ENCODE measurements at regions not wholly inside any gene's neighbourhood (a gene's known extent, or its start where the extent isn't known, plus 50 kb on each side); places are given as distances from the start of the nearest gene placed in this dataset.
A peak's percentile ranks its signal among the peaks of the same experiment; 100 is the strongest.

GRCh38 chr22:27110665-27111451 lies 453.5 kb downstream of the MIAT start:
- no peak for TF ChIP-seq EZH2 (IDR thresholded peaks at IDR 0.05; ENCODE audit: insufficient read depth, low read length)
- TF ChIP-seq, protein P1, sequence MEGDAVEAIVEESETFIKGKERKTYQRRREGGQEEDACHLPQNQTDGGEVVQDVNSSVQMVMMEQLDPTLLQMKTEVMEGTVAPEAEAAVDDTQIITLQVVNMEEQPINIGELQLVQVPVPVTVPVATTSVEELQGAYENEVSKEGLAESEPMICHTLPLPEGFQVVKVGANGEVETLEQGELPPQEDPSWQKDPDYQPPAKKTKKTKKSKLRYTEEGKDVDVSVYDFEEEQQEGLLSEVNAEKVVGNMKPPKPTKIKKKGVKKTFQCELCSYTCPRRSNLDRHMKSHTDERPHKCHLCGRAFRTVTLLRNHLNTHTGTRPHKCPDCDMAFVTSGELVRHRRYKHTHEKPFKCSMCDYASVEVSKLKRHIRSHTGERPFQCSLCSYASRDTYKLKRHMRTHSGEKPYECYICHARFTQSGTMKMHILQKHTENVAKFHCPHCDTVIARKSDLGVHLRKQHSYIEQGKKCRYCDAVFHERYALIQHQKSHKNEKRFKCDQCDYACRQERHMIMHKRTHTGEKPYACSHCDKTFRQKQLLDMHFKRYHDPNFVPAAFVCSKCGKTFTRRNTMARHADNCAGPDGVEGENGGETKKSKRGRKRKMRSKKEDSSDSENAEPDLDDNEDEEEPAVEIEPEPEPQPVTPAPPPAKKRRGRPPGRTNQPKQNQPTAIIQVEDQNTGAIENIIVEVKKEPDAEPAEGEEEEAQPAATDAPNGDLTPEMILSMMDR (IDR thresholded peaks at IDR 0.05; ENCODE audit: insufficient read depth, low read depth, low read length): no peak
- peaks cover 1% of the 10 kb centered on the region for H3K36me3 Mint-ChIP-seq (ENCODE audit: low read depth, unreplicated experiment)
- Histone ChIP-seq H3K9ac (ENCODE audit: low read length) (peak overlapping the region; percentile 83), H3K27ac (ENCODE audit: low read depth, low read length) (peak overlapping the region; percentile 99), H3K79me2 (ENCODE audit: insufficient read depth, low read length) (no peaks in the 10 kb centered on the region), H3K4me2 (ENCODE audit: low read length) (peak overlapping the region; percentile 24), H3K4me1 (ENCODE audit: insufficient read depth, low read length) (peaks cover 79% of the 10 kb centered on the region), H3K27me3 (ENCODE audit: insufficient read depth, low read length) (no peaks in the 10 kb centered on the region), H3K36me3 (ENCODE audit: insufficient read depth, low read length) (no peaks in the 10 kb centered on the region), H3K4me3 (ENCODE audit: insufficient read depth, low read depth, low read length) (no peak overlapping the region), H2AFZ (ENCODE audit: low read depth, low read length) (no peak overlapping the region), H3K9me3 (ENCODE audit: insufficient read depth, low read depth, low read length) (no peaks in the 10 kb centered on the region), H4K20me1 (ENCODE audit: insufficient read depth, low read length) (no peaks in the 10 kb centered on the region)
- H3K4me1 Mint-ChIP-seq (ENCODE audit: low read depth, unreplicated experiment): peaks cover 67% of the 10 kb centered on the region
- peak overlapping the region; percentile 95 for H3K27ac Mint-ChIP-seq (ENCODE audit: unreplicated experiment)
- no peak overlapping the region for H3K4me3 Mint-ChIP-seq (ENCODE audit: unreplicated experiment)
- H3K9me3 Mint-ChIP-seq (ENCODE audit: unreplicated experiment): no peaks in the 10 kb centered on the region
- FAIRE-seq (peak; percentile 54), DNase-seq (ENCODE audit: low read depth) (peak; percentile 95)
- no peaks in the 10 kb centered on the region for H3K27me3 Mint-ChIP-seq (ENCODE audit: low read depth, unreplicated experiment)

DNA sequence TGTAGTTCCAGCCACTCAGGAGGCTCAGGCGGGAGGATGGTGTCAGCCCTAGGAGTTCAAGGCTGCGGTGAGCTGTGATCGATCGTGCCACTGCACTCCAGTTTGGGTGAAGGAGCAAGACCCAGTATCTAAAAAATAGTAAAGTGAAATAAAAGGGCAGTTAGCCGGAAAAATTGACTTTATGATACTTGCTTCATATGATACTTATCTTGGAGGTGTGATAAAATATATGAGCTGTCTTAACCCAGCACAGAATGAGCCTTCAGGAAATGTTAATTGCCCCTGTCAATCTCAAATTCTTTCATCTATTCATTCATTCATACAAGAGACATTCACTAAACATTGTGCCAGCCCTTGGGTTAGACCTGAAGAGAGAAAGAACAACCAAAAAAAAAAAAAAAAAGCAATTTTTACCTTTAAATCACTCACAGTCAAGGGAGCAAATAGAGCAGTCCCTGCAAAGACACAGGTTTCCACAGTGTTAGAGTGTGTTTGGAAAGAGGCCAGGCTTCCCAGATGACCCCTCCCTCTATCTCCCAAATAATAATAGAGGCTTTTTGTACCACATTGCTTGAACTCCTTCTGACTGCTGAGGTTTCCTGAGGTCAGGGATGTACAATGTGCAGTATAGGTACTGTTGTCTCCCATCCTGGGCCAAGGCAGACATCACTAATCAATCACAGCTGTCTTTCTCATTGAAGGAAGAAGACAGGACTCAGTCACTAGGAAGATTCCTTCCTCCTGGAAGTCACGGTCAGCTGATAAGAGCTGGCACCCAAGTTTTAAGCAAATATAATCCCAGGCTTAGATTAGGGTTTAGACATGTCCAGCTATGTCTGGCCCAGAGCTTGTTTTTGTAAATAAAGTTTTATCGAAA lies 454.6 kb downstream of the MIAT start:
- peak overlapping the region; percentile 83 for H3K9ac ChIP-seq (ENCODE audit: low read length)
- H3K4me2 ChIP-seq (ENCODE audit: low read length): no peak overlapping the region
- Mint-ChIP-seq H3K4me1 (ENCODE audit: low read depth, unreplicated experiment) (peaks cover 67% of the 10 kb centered on the region), H3K27ac (ENCODE audit: unreplicated experiment) (peak overlapping the region; percentile 95), H3K9me3 (ENCODE audit: unreplicated experiment) (no peaks in the 10 kb centered on the region), H3K27me3 (ENCODE audit: low read depth, unreplicated experiment) (no peaks in the 10 kb centered on the region), H3K36me3 (ENCODE audit: low read depth, unreplicated experiment) (peaks cover 1% of the 10 kb centered on the region), H3K4me3 (ENCODE audit: unreplicated experiment) (no peak overlapping the region)
- TF ChIP-seq, protein P1 (IDR thresholded peaks at IDR 0.05; ENCODE audit: insufficient read depth, low read depth, low read length): no peak
- TF ChIP-seq EZH2 (IDR thresholded peaks at IDR 0.05; ENCODE audit: insufficient read depth, low read length): no peak
- no peak overlapping the region for H2AFZ ChIP-seq (ENCODE audit: low read depth, low read length)
- H3K79me2 ChIP-seq (ENCODE audit: insufficient read depth, low read length): no peaks in the 10 kb centered on the region
- no peaks in the 10 kb centered on the region for H3K27me3 ChIP-seq (ENCODE audit: insufficient read depth, low read length)
- peaks cover 75% of the 10 kb centered on the region for H3K4me1 ChIP-seq (ENCODE audit: insufficient read depth, low read length)
- FAIRE-seq (peak; percentile 43), DNase-seq (ENCODE audit: low read depth) (peak; percentile 59)
- no peaks in the 10 kb centered on the region for H4K20me1 ChIP-seq (ENCODE audit: insufficient read depth, low read length)
- no peaks in the 10 kb centered on the region for H3K9me3 ChIP-seq (ENCODE audit: insufficient read depth, low read depth, low read length)
- H3K27ac ChIP-seq (ENCODE audit: low read depth, low read length): peak overlapping the region; percentile 99
- no peak overlapping the region for H3K4me3 ChIP-seq (ENCODE audit: insufficient read depth, low read depth, low read length)
- H3K36me3 ChIP-seq (ENCODE audit: insufficient read depth, low read length): no peaks in the 10 kb centered on the region

Measured in astrocyte (in vitro differentiated cells and primary cell).